ENCODE measurements at regions not wholly inside any gene's neighbourhood (a gene's known extent, or its start where the extent isn't known, plus 50 kb on each side); places are given as distances from the start of the nearest gene placed in this dataset.

DNA sequence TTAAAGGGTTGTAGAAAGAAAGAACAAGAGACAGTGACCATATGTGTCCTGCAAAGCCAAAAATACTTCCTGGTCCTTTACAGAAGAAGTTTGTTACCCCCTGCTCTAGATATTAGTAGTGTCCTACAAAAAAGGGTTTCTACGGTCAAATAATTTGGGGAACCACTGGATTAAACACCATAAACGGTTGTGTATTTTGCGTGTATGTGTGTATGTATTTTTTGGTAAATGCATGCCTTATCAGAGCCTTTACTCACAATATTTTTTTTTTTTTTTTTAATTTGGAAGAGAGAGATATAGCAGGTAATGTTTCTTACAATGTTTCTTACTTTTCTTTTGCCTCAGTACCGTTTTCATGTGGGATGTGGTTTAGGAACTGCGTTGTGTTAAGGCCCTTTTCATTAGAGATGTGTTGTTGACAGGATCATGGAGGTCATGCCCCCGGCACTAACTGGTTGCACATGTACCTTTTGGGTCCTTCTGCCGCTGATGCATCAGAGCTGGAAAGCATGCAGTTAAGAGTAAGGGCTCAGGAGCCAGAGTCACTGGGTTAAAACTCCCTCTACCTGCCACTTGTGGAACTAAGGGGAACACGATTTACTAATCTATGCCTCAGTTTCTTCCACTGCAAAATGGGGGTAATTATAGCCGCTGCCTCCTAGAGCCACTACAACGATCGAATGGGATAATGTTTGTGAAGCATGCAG is 234.6 kb upstream of the KAZN start:
- no peak overlapping the region for H2AK5ac ChIP-seq (ENCODE audit: low read depth, low read length)
- H3K18ac ChIP-seq (ENCODE audit: low read length): no peak overlapping the region
- peaks cover 0 to 4% of the 10 kb centered on the region in 2 donors for H3K4me1 ChIP-seq (ENCODE audit: control insufficient read depth in 2 of 2, insufficient read depth in 1 of 2, low read depth in 1 of 2, low read length in 2 of 2)
- H3K23ac ChIP-seq (ENCODE audit: low read depth, low read length, poor library complexity): no peak overlapping the region
- no peak overlapping the region for H2BK5ac ChIP-seq (ENCODE audit: low read length)
- H2BK12ac ChIP-seq (ENCODE audit: low read length): no peak overlapping the region
- H2BK120ac ChIP-seq (ENCODE audit: low read depth, low read length): no peak overlapping the region
- no peak overlapping the region for H2BK15ac ChIP-seq (ENCODE audit: low read length)
- no peak overlapping the region for H3K27ac ChIP-seq (replicated peaks; ENCODE audit: low read length)
- H4K8ac ChIP-seq (ENCODE audit: low read depth, low read length): no peak overlapping the region
- no peak overlapping the region for H2AFZ ChIP-seq (ENCODE audit: low read length)
- H3K9me3 ChIP-seq (replicated peaks in 1 of 2; ENCODE audit: control insufficient read depth in 2 of 2, insufficient read depth in 1 of 2, low read depth in 1 of 2, low read length in 2 of 2): peaks cover 0 to 5% of the 10 kb centered on the region in 2 donors
- no peaks in the 10 kb centered on the region for H3K36me3 ChIP-seq (replicated peaks in 1 of 2; ENCODE audit: control insufficient read depth in 2 of 2, insufficient read depth in 2 of 2, low read length in 2 of 2)
- no peaks in the 10 kb centered on the region for H3K79me1 ChIP-seq (ENCODE audit: low read depth, low read length)
- H3K4ac ChIP-seq (ENCODE audit: low read length): no peak overlapping the region
- H3K14ac ChIP-seq (ENCODE audit: low read length): no peak overlapping the region
- H4K91ac ChIP-seq (ENCODE audit: low read depth, low read length, poor library complexity): no peak overlapping the region
- WGBS, 2 donors (ENCODE audit: extremely low coverage in 2 of 2, insufficient read length in 2 of 2, insufficient replicate concordance in 1 of 2): no CpG with 5 or more reads among the region's 11 CpGs
- no peak overlapping the region for H3K4me2 ChIP-seq (ENCODE audit: insufficient read depth, low read length, poor library complexity, severe bottlenecking)
- DNase-seq (ENCODE audit: low spot score): no peak
- H3K4me3 ChIP-seq (ENCODE audit: low read length in 2 of 2): peak overlapping the region in 1 of 2 donors; percentile 37
- H3K9ac ChIP-seq (ENCODE audit: low read depth, low read length, poor library complexity): no peak overlapping the region
- H3K27me3 ChIP-seq (ENCODE audit: control insufficient read depth in 3 of 3, insufficient read depth in 3 of 3, low read depth in 1 of 3, low read length in 3 of 3): no peaks in the 10 kb centered on the region

DNA sequence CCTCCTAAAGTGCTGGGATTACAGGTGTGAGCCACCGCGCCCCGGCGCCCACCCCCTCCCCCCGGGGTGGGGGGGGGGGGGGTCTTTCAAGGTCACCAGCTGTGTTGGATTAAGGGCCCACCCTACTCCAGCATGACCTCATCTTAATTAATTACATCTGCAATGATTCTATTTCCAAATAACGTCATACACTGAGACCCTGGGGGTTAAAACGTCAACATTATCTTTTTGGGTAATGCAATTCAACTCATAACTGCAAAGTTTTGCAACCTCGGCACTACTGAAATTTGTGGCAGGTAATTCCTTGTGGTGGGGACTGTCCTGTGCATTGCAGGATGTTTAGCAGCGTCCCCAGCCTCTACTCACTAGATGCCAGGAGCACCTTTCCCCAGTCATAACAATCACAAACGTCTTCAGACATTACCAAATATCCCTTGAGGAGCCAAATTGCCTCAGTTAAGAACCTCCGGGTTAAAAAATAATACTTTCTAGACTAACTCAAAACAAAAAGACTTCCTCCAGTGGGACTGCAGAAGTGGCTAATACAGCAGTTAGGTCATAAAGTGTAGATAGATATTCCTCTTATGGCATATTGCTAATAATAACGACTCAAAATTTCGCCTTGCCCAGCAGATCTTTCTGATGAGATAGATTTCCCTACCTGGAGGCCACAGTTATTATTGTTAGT is 233.0 kb upstream of the KAZN start:
- no peak overlapping the region for H2AFZ ChIP-seq (ENCODE audit: low read length)

GRCh38 chr1:14366091-14367018 is 232.1 kb upstream of the KAZN start:
- Histone ChIP-seq H3K4ac (ENCODE audit: low read length) (no peak overlapping the region), H3K14ac (ENCODE audit: low read length) (no peak overlapping the region), H2BK15ac (ENCODE audit: low read length) (no peak overlapping the region), H2AK5ac (ENCODE audit: low read depth, low read length) (no peak overlapping the region), H3K36me3 (replicated peaks in 1 of 2; ENCODE audit: control insufficient read depth in 2 of 2, insufficient read depth in 2 of 2, low read length in 2 of 2) (no peaks in the 10 kb centered on the region), H3K4me1 (ENCODE audit: control insufficient read depth in 2 of 2, insufficient read depth in 1 of 2, low read depth in 1 of 2, low read length in 2 of 2) (peaks cover 0 to 4% of the 10 kb centered on the region in 2 donors), H2BK12ac (ENCODE audit: low read length) (no peak overlapping the region), H3K4me2 (ENCODE audit: insufficient read depth, low read length, poor library complexity, severe bottlenecking) (peak overlapping the region; percentile 19), H3K9ac (ENCODE audit: low read depth, low read length, poor library complexity) (no peak overlapping the region), H3K23ac (ENCODE audit: low read depth, low read length, poor library complexity) (no peak overlapping the region), H3K27me3 (ENCODE audit: control insufficient read depth in 3 of 3, insufficient read depth in 3 of 3, low read depth in 1 of 3, low read length in 3 of 3) (no peaks in the 10 kb centered on the region), H2BK120ac (ENCODE audit: low read depth, low read length) (no peak overlapping the region), H3K27ac (replicated peaks; ENCODE audit: low read length) (no peak overlapping the region), H3K18ac (ENCODE audit: low read length) (no peak overlapping the region), H3K9me3 (replicated peaks in 1 of 2; ENCODE audit: control insufficient read depth in 2 of 2, insufficient read depth in 1 of 2, low read depth in 1 of 2, low read length in 2 of 2) (peaks cover 0 to 5% of the 10 kb centered on the region in 2 donors), H3K4me3 (ENCODE audit: low read length in 2 of 2) (no peak overlapping the region), H4K91ac (ENCODE audit: low read depth, low read length, poor library complexity) (no peak overlapping the region), H3K79me1 (ENCODE audit: low read depth, low read length) (no peaks in the 10 kb centered on the region), H2BK5ac (ENCODE audit: low read length) (no peak overlapping the region), H2AFZ (ENCODE audit: low read length) (no peak overlapping the region), H4K8ac (ENCODE audit: low read depth, low read length) (no peak overlapping the region)
- DNase-seq (ENCODE audit: low spot score): no peak
- no CpG with 5 or more reads among the region's 18 CpGs for WGBS, 2 donors (ENCODE audit: extremely low coverage in 2 of 2, insufficient read length in 2 of 2, insufficient replicate concordance in 1 of 2)

More for the DNA sequence above, 233.0 kb upstream of the KAZN start:
- Histone ChIP-seq H3K36me3 (replicated peaks in 1 of 2; ENCODE audit: control insufficient read depth in 2 of 2, insufficient read depth in 2 of 2, low read length in 2 of 2) (no peaks in the 10 kb centered on the region), H3K27ac (replicated peaks; ENCODE audit: low read length) (no peak overlapping the region), H2BK5ac (ENCODE audit: low read length) (no peak overlapping the region), H2BK120ac (ENCODE audit: low read depth, low read length) (no peak overlapping the region), H3K9me3 (replicated peaks in 1 of 2; ENCODE audit: control insufficient read depth in 2 of 2, insufficient read depth in 1 of 2, low read depth in 1 of 2, low read length in 2 of 2) (peaks cover 0 to 5% of the 10 kb centered on the region in 2 donors), H3K27me3 (ENCODE audit: control insufficient read depth in 3 of 3, insufficient read depth in 3 of 3, low read depth in 1 of 3, low read length in 3 of 3) (no peaks in the 10 kb centered on the region), H3K14ac (ENCODE audit: low read length) (no peak overlapping the region), H3K9ac (ENCODE audit: low read depth, low read length, poor library complexity) (no peak overlapping the region), H3K4me1 (ENCODE audit: control insufficient read depth in 2 of 2, insufficient read depth in 1 of 2, low read depth in 1 of 2, low read length in 2 of 2) (peaks cover 0 to 4% of the 10 kb centered on the region in 2 donors), H4K8ac (ENCODE audit: low read depth, low read length) (no peak overlapping the region), H3K4ac (ENCODE audit: low read length) (no peak overlapping the region), H3K18ac (ENCODE audit: low read length) (no peak overlapping the region), H2BK12ac (ENCODE audit: low read length) (no peak overlapping the region), H3K4me3 (ENCODE audit: low read length in 2 of 2) (no peak overlapping the region), H4K91ac (ENCODE audit: low read depth, low read length, poor library complexity) (no peak overlapping the region), H2BK15ac (ENCODE audit: low read length) (no peak overlapping the region), H3K23ac (ENCODE audit: low read depth, low read length, poor library complexity) (no peak overlapping the region), H3K79me1 (ENCODE audit: low read depth, low read length) (no peaks in the 10 kb centered on the region), H3K4me2 (ENCODE audit: insufficient read depth, low read length, poor library complexity, severe bottlenecking) (no peak overlapping the region), H2AK5ac (ENCODE audit: low read depth, low read length) (no peak overlapping the region)
- no peak for DNase-seq (ENCODE audit: low spot score)
- WGBS, 2 donors (ENCODE audit: extremely low coverage in 2 of 2, insufficient read length in 2 of 2, insufficient replicate concordance in 1 of 2): no CpG with 5 or more reads among the region's 13 CpGs
